ENCODE measurements at regions not wholly inside any gene's neighbourhood (a gene's known extent, or its start where the extent isn't known, plus 50 kb on each side); places are given as distances from the start of the nearest gene placed in this dataset.

DNA sequence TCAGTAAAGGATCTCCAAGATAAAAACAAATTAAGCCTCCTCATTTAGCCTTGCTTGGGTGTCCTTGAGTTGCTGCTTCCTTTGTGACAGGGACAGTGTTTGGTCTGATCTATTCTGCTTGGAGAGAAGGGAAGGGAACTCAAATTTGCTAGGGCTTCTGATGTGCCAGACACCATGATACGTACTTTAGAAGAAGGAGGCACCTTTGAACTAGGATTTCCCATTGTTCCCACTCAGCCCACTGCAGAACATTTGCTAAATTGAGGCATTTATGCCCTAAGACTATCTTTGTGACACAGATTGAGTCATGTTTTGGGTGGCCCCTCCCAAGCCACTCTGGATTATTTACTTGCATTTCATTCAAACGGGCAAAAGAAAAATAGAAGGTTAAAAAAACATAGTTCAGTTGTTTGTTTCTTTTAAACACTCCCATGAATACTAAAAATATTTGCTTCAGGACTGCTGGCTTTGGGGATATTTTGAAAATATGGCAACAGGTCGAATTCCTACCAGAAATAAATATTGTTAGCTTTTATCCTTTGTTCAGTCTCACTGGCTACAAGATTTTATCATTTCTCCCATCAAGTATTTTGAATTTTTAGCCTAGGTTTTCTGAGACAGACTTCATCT, 81.9 kb upstream of the WLS start:
- Histone ChIP-seq H3K9me1 (ENCODE audit: insufficient read depth, low read length) (peaks cover 3% of the 10 kb centered on the region; the same call in 1 of the 2 replicates), H3K4ac (ENCODE audit: low read depth, low read length) (peak overlapping the region; percentile 40; the same call in 1 of the 2 replicates), H3K18ac (ENCODE audit: low read depth, low read length) (no peak overlapping the region), H2BK15ac (ENCODE audit: low read depth, low read length) (no peak overlapping the region), H4K8ac (ENCODE audit: low read depth in 2 of 2, low read length in 2 of 2) (no peak overlapping the region), H4K20me1 (ENCODE audit: insufficient read depth, low read length) (no peaks in the 10 kb centered on the region), H4K5ac (ENCODE audit: low read depth, low read length) (no peak overlapping the region), H3K4me1 (ENCODE audit: control insufficient read depth, insufficient read depth, low read length) (peaks cover 3% of the 10 kb centered on the region), H3K79me1 (ENCODE audit: low read depth in 1 of 2, low read length in 2 of 2) (no peaks in the 10 kb centered on the region), H3K4me2 (ENCODE audit: low read depth, low read length) (no peak overlapping the region), H3K4me3 (ENCODE audit: insufficient read depth, low read depth, low read length) (no peak overlapping the region), H3K9me3 (ENCODE audit: control insufficient read depth, insufficient read depth, low read length) (no peaks in the 10 kb centered on the region), H2AFZ (replicated peaks; ENCODE audit: low read length, poor library complexity) (no peak overlapping the region), H2BK120ac (ENCODE audit: low read depth, low read length) (peak overlapping the region; percentile 36; the same call in 1 of the 2 replicates), H2BK5ac (ENCODE audit: low read depth, low read length, poor library complexity, severe bottlenecking) (no peak overlapping the region), H3K27ac (ENCODE audit: insufficient read depth, low read length) (no peak overlapping the region), H2AK5ac (ENCODE audit: low read depth, low read length) (peak overlapping the region; percentile 35; the same call in 1 of the 2 replicates), H3K14ac (replicated peaks; ENCODE audit: low read depth, low read length) (peak overlapping the region; percentile 55; the same call in 1 of the 2 replicates), H2AK9ac (replicated peaks; ENCODE audit: low read depth, low read length, poor library complexity) (peak overlapping the region; percentile 33), H2BK20ac (ENCODE audit: low read depth, low read length) (peak overlapping the region; percentile 25; the same call in 1 of the 2 replicates), H4K91ac (ENCODE audit: insufficient read depth, low read depth, low read length) (0 out of 2 replicates have a peak overlapping the region, but pooled peaks have one; percentile 29), H3K27me3 (ENCODE audit: control insufficient read depth, insufficient read depth, low read length) (no peaks in the 10 kb centered on the region), H3K9ac (ENCODE audit: low read depth, low read length) (peak overlapping the region; percentile 14; the same call in 1 of the 2 replicates), H3K36me3 (ENCODE audit: control insufficient read depth, insufficient read depth, low read length) (no peaks in the 10 kb centered on the region), H3K23ac (ENCODE audit: low read depth, low read length) (peak overlapping the region; percentile 56; the same call in 1 of the 2 replicates), H3K56ac (ENCODE audit: extremely low read depth, insufficient read depth, low read length) (0 out of 2 replicates have a peak overlapping the region, but pooled peaks have one; percentile 6)
- intact Hi-C loops (cut with micrococcal nuclease) (no loop called here), dilution Hi-C loops (cut with HindIII; ENCODE audit: low sequenced_read_pairs, unreplicated experiment) (no loop called here), in situ Hi-C loops (cut with MboI; ENCODE audit: low sequenced_read_pairs) (no loop called here)
- ChIA-PET CTCF (interaction anchor here (1.2 kb wide), 1 partner anchor 193 kb away, joined by 4 read pairs; no protein-coding TSS in a partner anchor), POLR2A (ENCODE audit: unreplicated experiment) (no interaction called here)
- BruUV-seq (replicated peaks): no TSS peak
- WGBS, 2 experiments (ENCODE audit: extremely low coverage in 2 of 2, insufficient read length in 1 of 2): no CpG with 5 or more reads among the region's 3 CpGs
- DNase-seq (no peak), ATAC-seq (ENCODE audit: low read depth) (peak; percentile 57)
- TF ChIP-seq, protein P1, sequence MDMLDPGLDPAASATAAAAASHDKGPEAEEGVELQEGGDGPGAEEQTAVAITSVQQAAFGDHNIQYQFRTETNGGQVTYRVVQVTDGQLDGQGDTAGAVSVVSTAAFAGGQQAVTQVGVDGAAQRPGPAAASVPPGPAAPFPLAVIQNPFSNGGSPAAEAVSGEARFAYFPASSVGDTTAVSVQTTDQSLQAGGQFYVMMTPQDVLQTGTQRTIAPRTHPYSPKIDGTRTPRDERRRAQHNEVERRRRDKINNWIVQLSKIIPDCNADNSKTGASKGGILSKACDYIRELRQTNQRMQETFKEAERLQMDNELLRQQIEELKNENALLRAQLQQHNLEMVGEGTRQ (IDR thresholded peaks at IDR 0.05; ENCODE audit: low read depth, low read length): no peak
- TF ChIP-seq FOS (IDR thresholded peaks at IDR 0.05; ENCODE audit: low read depth, low read length) (no peak), RFX5 (IDR thresholded peaks at IDR 0.05; ENCODE audit: low read depth, low read length) (no peak), CEBPB (IDR thresholded peaks at IDR 0.05; ENCODE audit: low read depth, low read length) (no peak), MAZ (IDR thresholded peaks at IDR 0.05; ENCODE audit: borderline replicate concordance, low read depth, low read length) (no peak), CHD1 (IDR thresholded peaks at IDR 0.05; ENCODE audit: low read depth, low read length) (no peak), MAFK (IDR thresholded peaks at IDR 0.05; ENCODE audit: low read depth, low read length) (no peak), POLR2A (IDR thresholded peaks at IDR 0.05; ENCODE audit: low read depth, low read length) (no peak), SMC3 (IDR thresholded peaks at IDR 0.05; ENCODE audit: low read depth, low read length) (no peak), BHLHE40 (IDR thresholded peaks at IDR 0.05; ENCODE audit: low read depth, low read length) (no peak), RAD21 (IDR thresholded peaks at IDR 0.05; ENCODE audit: low read length) (no peak), RCOR1 (IDR thresholded peaks at IDR 0.05; ENCODE audit: insufficient replicate concordance, low read length) (no peak), NFE2L2 (IDR thresholded peaks at IDR 0.05; ENCODE audit: low read depth, low read length) (no peak)
- TF ChIP-seq, protein P2, sequence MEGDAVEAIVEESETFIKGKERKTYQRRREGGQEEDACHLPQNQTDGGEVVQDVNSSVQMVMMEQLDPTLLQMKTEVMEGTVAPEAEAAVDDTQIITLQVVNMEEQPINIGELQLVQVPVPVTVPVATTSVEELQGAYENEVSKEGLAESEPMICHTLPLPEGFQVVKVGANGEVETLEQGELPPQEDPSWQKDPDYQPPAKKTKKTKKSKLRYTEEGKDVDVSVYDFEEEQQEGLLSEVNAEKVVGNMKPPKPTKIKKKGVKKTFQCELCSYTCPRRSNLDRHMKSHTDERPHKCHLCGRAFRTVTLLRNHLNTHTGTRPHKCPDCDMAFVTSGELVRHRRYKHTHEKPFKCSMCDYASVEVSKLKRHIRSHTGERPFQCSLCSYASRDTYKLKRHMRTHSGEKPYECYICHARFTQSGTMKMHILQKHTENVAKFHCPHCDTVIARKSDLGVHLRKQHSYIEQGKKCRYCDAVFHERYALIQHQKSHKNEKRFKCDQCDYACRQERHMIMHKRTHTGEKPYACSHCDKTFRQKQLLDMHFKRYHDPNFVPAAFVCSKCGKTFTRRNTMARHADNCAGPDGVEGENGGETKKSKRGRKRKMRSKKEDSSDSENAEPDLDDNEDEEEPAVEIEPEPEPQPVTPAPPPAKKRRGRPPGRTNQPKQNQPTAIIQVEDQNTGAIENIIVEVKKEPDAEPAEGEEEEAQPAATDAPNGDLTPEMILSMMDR (conservative IDR thresholded peaks at IDR 0.05; ENCODE audit: low read depth, low read length): no peak
- TF ChIP-seq, protein P3, sequence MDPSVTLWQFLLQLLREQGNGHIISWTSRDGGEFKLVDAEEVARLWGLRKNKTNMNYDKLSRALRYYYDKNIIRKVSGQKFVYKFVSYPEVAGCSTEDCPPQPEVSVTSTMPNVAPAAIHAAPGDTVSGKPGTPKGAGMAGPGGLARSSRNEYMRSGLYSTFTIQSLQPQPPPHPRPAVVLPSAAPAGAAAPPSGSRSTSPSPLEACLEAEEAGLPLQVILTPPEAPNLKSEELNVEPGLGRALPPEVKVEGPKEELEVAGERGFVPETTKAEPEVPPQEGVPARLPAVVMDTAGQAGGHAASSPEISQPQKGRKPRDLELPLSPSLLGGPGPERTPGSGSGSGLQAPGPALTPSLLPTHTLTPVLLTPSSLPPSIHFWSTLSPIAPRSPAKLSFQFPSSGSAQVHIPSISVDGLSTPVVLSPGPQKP (IDR thresholded peaks at IDR 0.05; ENCODE audit: borderline replicate concordance, low read depth, low read length): no peak

All from IMR-90 (cell line).